GM19240 (cell line): ENCODE measurements at regions not wholly inside any gene's neighbourhood (a gene's known extent, or its start where the extent isn't known, plus 50 kb on each side); places are given as distances from the start of the nearest gene placed in this dataset.

Source experiments
- DNase-seq: peaks from one replicate; pipeline ENCODE4 v3.0.0; 2011; ENCODE audit warnings: low spot score; ENCODE audit not compliant: insufficient read length

- no peak for DNase-seq
Measured at GRCh38 chr3:10555263-10555662, 49.9 kb upstream of the ATP2B2 start.

DNA sequence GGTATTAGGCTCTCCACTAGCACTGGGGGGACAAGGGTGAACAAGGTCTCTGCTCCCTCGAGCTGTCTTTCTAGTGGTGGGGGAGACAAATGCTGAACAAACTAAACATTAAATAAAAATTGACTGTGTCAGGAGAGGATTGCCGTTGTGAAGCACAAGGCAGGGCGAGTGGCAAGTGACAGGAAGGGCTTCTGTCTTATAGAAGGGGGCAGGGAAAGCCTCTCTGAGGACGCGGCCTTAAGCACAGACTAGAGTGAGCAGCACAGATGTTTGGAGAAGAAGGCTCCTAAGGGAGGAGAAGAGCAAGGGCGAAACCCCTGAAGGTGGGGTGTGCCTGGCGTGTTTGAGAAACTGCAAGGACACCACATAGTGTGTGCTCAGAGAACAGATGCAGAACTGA, 50.9 kb upstream of the ATP2B2 start:
- no peak for DNase-seq

GRCh38 chr3:10557250-10557649, 51.9 kb upstream of the ATP2B2 start:
- DNase-seq, result no peak

- DNase-seq, result no peak
Measured at GRCh38 chr3:10557781-10558373, 52.5 kb upstream of the ATP2B2 start.

GRCh38 chr3:10558736-10559135, 53.4 kb upstream of the ATP2B2 start:
- no peak for DNase-seq

DNA sequence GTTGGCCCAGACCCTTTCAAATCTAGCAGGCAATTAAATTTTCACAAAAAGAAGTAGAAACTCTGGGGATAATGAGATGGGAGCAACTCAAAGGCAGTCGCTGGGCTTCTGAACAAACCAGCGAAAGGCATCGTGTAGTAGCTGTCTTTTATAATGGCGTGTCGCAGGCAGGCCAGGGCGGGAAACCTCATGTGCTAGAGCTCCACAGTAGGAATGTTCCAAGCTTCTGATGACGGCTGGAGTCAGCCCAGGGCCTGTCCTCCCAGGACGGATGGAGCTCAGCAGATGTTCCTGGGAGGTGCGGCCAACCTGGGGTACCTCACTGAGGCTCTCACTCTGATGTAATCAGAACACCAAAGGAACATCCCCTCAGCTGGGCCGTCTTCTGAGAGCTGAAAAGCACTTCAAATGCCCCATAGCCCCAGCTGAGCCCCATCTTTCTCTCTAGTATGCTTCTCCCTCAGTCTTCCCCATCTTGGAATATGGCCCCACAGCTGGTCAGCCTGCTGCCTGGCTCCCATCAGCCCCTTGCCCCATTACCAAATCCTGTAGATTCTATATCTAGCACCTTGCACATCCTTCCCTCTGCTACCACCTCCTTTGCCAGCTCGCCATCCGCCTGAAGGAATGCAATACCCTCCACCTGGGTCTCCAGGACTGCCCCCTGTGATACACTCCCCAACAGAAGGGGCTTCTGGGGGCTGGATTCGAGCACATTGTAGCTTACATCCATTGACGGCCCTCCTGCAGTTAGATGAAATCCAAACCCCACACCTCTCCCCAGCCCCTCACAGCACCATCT, 54.9 kb upstream of the ATP2B2 start:
- DNase-seq, result no peak

DNA sequence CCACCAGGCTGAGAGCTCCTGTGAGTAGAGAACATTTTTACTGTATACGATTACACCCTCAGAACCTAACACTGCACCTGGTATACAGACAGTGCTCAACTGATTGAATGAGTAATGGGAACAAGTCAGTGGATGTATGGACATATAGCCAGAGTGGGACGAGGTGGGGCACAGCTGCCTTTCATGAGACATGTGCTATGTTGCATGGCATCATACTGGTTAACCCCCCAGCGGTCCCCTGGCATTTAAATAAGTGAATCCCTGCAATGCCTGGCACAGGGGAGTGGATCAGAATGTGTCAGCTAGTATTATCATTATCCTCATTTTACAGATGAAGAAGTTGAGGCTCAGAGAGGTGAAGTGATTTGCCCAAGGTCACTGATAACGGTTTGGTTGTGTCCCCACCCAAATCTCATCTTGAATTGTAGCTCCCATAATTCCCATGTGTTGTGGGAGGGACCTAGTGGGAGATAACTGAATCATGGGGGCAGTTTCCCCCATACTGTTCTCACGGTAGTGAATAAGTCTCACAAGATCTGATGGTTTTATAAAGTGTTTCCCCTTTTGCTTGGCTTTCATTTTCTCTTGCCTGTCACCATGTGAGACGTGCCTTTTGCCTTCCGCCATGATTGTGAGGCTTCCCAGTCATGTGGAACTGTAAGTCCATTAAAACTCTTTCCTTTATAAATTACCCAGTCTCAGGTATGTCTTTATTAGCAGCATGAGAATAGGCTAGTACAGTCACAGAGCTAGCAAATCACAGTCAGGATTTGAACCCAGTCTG, 56.0 kb upstream of the ATP2B2 start:
- DNase-seq, result no peak

GRCh38 chr3:10561946-10562560, 56.7 kb upstream of the ATP2B2 start:
- DNase-seq, result no peak

DNA sequence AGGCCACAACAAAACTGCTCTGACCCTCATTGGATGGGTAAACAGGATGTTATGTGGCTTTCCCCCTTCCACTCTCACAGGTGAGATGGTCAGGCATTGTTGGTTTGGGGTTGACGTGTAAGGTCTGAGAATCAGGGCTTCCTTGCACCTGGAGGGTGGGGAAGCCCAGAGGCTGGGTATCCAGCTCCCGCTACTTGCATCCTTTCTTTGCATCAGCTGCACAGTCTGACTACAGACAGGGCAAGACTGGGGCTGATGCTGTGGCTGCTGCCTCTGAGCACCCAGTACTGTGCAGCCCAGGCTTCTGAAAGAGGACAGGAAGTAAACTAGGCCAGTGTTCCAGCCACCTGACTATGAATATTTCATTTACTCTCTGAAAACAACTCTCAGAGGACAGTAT, 58.0 kb upstream of the ATP2B2 start:
- no peak for DNase-seq

GRCh38 chr3:10565814-10566213, 60.4 kb upstream of the ATP2B2 start:
- no peak for DNase-seq

DNA sequence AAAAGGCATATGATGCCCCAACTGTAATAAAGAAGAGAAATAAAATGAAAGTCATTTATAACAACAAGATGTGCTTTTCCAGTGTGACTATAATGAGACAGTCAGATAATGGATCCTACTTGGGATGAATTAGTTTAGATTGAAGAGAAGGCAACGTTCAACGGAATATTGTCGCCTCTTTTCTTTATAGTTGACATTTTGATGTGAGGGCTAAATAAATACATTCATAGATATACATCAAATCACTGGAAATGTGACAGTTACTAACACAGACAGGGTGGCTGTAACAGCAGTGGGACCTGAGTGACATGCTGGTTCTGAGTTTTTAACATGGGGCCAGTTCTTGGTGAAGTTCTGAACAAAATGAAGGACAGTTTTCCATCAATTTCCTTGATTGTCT, 61.1 kb upstream of the ATP2B2 start:
- no peak for DNase-seq

DNA sequence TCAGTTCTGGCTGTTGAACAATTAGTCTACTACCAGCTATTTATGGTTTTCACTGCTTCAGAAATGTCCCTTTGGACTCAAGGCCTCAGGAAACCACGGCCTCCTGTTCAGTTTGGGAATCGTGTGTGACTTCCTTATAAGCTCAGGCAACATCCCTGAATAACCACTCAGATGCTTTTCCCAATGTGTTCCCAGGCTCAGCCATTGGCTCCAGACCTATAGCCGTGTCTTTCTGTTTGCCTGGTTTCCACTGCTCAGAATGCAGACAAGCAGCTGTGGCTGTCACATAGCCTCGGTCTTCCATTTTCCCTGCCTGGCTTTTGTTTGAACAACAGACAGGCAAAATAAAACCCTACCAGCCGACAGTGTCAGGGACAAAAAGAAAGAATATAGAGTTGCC, 63.2 kb upstream of the ATP2B2 start:
- DNase-seq, result no peak

- DNase-seq, result no peak
Measured at GRCh38 chr3:10570196-10570946, 65.0 kb upstream of the ATP2B2 start.

DNA sequence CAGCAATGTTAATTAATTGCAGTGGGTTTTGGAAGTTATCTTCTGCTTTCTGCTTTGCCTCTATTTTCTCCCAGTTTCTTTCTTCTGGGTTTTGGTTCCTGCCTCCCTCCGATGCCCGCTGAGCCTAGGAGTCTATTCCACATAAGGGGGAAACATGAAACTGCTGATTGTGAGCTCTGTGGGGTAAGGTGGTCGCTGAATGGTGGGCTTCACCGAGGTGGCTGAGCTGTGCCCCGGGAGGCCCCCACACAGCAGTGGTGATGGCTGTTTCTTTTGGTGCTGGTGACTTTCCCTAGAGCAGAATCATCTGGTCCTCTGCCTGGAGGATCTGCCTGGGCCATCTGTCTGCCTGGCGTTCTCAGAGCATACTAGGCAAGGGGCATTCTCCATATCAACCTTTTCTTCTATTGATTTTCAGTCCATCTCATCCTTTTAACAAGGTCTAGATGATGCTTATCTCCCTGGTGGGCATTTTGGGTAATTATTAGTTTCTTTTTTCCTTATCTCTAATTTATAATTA, 68.8 kb upstream of the ATP2B2 start:
- DNase-seq, result no peak

DNA sequence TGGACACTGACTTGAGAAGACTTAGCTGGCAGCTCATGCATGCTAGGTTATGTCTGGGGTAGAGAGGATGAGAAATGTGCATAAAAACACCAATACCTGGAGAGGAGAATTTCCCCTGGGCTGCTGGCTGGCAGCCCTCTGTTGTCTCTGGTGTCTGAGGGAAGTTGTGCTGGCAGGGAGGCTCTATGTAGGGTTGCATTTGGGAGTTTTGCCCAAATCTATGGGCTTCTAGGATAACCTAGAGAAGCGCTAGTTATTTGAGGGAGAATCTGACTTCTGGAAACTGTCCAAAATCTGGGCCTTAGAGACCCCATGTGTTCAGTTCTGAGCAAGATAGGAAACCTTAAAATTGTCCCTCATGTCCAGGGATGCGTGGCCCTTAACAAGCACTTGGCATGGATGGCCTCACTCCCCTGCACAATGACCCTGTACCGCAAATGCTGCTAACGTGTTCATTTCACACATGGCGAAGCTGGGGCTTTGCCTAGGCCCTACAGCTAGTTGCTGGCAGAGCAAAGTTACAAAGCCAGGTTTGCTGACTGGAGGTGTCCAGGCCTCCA, 70.3 kb upstream of the ATP2B2 start:
- DNase-seq, result no peak

- DNase-seq, result no peak
Measured at GRCh38 chr3:10577486-10577885, 72.1 kb upstream of the ATP2B2 start.

GRCh38 chr3:10580426-10580825, 75.0 kb upstream of the ATP2B2 start:
- no peak for DNase-seq

- DNase-seq, result no peak
Measured at GRCh38 chr3:10581251-10581650, 75.9 kb upstream of the ATP2B2 start.

- no peak for DNase-seq
Measured at GRCh38 chr3:10581716-10582115, 76.3 kb upstream of the ATP2B2 start.

DNA sequence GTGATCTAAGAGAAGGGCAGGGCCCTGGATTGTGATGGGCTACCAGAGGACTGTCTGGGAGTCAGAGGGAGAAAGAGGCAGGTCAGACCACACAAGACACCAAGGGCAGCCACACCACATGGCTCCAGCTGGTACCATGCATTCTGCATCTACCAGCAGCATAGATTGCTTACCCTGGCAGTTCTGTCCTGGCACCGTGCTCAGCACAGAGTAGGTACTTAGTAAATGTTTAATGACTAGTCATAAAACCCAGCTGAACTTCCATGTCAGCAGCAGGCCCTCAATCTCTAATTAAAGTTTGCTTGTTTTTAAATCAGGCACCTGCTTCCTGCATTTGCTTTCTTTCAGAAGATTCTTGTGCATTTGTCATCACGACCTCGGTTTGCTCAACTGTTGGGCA, 77.3 kb upstream of the ATP2B2 start:
- no peak for DNase-seq
